GM18498 (cell line): ENCODE measurements at regions not wholly inside any gene's neighbourhood (a gene's known extent, or its start where the extent isn't known, plus 50 kb on each side); places are given as distances from the start of the nearest gene placed in this dataset.
"Not testable (repeated sequence)": the region's sequence is repeated elsewhere in the genome, so short reads cannot be mapped to it uniquely, and the experiment has no call there.

Source experiments
- ATAC-seq: cut with Tn5 transposase; IDR thresholded peaks from one replicate; pipeline ENCODE4 v1.9.1; 2021; ENCODE audit warnings: mild to moderate bottlenecking, moderate library complexity; ENCODE audit not compliant: unreplicated experiment

DNA sequence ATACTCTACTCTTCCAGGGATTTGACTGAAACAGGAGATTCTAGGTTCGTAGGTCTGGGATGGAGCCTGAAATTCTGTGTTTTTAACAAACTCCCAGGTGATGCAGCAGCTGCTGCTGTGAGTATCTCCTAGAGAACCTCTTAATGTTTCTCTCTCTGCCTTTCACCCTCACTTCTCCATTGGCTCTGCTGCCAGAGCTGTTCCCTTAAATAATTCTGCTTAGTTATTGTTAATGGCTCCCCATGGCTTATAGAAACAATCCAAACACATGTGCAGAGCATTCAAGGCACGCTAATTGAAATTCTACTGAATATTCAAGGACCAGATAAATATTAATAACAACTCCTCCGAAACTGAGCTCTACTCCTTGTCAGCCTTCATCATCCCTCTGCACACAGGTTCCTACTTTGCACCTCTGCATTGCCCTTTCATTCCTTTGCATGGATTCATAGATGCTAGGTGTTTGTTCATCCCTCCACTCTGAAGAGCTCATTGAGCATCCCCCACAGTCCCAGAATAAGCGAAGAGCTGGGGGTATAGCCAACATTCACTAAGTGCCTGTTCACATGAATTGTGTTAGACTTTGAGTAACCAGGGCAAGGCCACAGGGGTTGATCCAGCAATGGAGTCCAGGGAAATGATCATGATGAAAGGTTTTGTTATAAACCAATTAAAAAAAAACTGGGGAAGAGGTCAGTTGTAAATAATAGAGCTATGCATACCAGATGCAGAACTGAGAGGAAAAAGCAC lies 488.4 kb upstream of the JAG1 start:
- ATAC-seq: no peak

DNA sequence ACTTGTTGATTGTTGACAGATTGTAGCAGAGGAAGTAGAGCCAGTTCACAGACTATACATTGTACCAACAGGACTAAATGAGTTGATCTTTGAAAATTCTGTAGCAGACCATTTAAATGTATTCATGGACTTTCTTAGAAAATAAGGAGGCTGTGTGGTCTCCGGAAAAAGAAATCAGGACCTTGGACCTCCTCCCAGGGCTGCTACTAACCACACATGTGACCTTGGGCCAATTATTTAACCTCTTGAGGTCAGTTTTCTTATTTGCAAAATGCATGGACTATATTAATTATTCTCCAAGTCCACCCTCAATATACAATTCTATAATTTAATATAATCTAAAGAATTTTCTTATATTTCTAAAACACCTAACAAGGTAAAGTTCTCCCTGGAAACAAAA lies 492.0 kb upstream of the JAG1 start:
- ATAC-seq: no peak

DNA sequence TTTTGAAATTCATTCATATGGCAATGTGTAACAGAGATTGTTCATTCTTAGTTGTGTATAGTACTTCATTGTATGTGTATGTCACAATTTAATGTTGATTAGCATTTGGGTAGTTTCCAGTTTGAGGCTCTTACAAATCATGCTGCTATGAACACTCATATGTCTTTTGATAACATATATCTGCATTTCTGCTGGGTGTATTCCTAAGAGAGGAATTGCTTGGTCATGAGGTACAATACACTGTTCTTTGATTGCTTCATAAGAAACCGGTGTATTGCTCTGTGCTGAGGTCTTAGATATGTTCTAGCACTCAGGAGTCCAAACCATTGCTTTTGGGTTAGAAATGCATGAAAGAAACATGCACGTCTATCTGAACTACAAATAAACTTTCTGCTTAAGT lies 492.9 kb upstream of the JAG1 start:
- ATAC-seq: no peak

DNA sequence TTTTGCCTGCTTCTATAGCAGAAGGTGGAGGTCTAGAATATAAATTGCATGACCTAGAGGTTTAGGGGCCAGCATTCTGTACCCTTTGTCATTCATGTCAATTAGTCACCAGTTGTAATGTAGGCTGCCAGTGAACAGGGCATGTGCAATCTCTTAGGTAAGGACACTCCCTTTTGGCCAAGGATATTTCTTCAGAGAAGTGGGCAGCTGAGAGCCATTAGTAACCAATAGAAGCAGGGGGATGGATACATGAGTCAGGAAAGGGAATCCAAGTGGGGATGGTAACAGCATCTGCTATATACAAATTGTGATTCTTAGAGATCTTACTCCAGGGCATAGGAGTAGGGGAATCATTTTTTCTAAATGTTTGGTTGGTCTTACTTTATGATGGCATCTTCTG lies 494.2 kb upstream of the JAG1 start:
- ATAC-seq: no peak

DNA sequence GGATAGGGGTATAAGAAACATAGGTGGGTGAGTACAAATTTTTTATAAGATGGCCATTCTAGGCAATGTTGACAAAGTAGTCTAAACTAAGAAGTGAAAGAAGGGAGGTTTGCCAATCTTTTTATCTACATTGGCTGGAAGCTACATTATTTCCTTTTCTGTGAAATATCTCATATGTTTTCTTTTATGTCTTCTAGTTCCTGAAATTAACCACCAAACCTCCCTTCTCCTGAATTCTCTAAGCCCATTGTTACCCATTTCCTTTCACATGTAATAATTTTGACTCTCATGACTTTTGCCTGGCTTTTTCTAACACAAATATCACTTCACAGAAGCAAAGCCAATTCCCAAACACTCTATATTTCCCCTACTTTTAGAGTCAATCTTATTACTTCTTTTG lies 496.2 kb upstream of the JAG1 start:
- no peak for ATAC-seq

DNA sequence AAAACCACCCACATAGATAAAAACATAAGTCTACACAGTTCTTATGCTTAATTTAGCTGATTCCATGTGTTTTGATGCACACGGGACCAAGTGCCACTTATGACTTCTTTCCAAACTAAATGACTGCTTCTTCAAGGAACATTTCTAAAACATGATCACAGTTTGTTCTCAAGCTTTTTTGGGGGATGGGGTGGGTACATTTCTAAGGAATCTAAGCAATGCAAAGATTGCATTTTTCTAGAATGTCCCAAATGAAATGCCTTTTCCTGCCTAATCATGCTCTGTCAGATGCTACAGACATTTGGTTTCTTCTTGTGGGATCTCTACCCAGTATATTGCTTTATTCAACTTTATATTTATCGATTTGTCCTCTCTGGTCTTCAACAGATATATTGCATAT lies 496.8 kb upstream of the JAG1 start:
- no peak for ATAC-seq

DNA sequence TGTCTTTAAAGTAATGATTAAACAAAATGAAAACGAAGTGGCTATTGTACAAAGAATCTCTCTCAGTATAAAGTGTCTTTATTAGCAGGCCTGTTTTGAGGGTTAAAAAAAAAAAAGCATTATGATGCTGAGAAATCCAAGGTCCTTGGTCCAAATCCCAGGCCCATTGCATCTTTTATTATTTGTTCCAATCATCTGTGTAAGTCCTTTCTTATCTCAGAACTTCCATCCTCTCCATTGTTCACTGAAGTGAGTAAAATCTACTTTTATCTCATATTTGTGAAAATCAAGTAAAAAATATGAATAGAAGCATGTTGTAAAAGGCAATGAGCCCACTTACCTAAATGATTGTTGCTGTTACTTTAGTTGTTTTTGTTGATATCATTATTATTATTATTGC lies 499.1 kb upstream of the JAG1 start:
- ATAC-seq: no peak

DNA sequence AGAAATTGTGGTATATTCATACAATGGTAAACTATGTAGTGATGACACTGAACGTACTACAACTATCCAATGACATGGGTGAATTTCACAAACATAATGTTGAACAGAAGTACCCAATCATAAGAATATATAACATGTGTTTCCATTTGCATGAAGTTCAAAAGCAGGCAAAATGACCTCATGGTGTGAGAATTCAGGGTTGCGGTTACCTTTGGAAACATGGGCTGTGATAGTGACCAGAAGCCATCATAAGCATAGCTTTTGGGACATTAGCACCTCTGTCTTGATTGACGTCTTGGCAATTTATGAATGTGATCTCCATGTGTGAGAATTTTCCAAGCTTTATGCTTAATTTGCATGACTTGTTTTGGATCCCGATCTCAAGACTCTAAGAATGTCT lies 500.1 kb upstream of the JAG1 start:
- ATAC-seq: no peak

DNA sequence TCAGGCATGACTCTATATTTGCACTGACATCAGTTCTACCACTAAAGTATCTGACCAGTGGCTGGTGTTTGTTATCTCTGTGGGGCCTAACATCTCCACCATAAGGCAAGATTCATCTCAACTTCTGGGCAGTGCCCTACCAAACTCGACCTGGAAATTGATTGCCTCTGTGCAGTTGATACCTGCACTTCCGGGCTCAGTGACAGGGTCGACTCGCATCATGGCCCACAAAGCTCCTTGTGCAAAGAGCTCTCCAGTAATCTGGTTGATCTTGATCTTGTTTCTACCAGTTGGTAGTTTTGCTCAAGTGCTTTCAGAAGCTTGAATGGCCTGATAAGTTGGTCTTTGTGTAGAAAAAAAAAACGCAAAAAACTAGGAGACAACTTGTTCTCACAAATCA lies 501.1 kb upstream of the JAG1 start:
- ATAC-seq: no peak

DNA sequence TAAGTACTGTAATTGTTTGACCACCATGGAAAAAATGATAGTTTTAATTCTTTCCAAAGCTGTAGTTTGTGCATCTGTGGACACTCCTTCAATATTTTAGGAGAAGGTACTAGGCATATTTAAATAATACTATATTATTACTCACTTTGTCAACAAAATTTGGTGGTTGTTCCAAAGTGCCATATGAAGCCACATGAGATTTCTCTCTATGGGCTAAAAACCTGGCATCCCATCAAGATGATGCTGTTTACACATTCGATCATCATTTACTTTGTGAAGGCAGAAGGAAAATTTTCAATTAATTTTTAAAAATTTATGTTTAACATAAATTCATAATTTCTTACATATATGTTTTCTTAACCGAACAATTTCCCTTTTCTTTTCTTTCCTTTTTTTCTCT lies 502.6 kb upstream of the JAG1 start:
- no peak for ATAC-seq

DNA sequence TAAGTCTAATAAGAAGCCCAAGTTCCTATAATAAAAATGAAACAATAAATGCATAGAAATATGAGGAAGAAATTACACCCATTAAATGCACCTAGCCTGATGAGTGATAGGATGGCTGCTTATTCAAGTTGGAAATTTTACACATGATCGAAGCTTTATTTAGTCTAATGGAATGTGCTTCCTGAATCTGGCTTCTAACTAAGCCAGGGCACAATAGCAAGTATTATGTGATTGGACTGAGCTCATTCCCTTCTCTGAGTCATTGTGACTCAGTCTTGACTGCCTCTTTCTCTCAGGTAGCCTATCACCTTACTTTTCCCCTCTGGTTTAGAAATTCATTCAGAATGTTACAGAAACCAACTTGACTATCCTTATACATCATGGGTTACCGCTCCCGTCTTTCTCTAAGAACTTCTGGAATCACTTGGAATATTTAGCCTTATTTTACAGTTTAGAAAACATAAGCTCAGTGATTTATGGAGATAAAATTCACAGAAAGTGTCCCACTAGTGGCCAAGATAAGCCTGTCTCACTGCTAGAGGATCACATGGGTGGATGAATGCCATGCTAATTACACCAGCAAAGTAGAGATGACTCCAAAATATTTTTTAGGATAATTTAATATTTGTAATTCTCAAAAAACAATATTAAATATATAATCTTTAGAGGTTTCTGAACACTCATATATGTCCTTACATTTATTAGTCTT lies 505.3 kb upstream of the JAG1 start:
- ATAC-seq: no peak

DNA sequence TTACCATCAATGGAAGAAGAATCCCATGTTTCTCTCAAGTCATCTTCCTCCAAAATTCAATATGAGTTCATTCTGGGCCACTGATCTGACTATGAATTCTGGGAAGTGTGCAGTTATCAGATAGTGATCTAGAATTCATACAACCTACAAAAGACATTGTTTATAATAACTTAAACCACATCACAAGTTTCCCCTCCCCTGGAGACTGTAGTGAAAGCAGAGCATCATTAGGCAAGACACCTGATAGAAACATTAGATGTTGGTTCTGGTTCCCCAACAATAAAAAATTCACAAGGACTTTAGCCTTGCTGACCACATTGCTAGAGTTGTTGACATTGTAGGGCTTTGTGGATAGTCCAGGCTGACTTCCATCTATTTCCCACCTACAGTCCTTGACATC lies 506.4 kb upstream of the JAG1 start:
- no peak for ATAC-seq

DNA sequence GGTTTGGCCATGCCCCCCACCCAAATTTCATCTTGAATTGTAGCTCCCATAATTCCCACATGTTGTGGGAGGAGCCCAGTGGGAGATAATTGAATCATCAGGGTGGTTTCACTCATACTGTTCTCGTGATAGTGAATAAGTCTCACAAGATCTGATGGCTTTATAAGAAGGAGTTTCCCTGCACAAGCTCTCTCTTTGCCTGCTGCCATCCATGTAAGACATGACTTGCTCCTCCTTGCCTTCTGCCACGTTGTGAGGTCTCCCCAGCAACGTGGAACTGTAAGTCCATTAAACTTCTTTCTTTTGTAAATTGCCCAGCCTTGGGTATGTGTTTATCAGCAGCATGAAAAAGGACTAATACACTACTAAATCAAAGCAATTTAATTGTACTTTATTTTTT lies 507.3 kb upstream of the JAG1 start:
- ATAC-seq: not testable (repeated sequence)

DNA sequence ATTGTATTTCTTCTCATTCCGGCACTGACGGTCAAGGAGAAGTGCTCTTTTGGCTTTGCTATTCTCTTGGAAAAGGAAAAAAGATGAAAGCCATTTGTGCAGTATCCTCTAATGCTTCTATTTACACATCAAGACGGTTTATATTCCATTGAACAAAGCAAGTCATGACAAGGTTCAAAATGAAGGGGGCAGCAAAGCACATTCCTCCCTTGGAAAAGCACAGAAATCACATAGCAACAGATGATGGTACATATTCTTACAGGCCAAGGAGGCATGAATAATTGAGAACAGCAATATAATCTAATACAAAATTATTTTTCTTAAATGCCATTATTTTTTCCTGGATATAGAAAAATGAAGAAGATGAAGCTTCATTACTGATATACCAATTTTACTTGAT lies 508.2 kb upstream of the JAG1 start:
- ATAC-seq: no peak

DNA sequence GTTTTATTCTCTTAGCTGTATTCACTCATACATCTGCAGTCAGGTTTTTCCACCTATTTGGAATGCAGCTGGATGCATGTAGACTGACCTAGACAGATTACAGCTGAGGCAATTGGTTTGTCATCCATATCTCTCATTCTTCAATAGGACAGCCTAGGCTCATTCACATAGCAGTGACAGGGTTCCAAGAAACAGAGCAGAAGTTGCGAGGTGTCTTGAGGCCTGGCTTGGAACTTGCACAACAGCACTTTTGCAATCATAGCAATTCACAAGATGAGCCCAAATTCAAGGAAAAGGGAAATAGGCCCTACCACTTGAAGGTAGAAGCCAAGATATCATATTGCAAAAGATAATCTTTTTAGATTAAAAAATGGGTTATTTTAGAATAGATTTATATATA lies 508.9 kb upstream of the JAG1 start:
- ATAC-seq: no peak

DNA sequence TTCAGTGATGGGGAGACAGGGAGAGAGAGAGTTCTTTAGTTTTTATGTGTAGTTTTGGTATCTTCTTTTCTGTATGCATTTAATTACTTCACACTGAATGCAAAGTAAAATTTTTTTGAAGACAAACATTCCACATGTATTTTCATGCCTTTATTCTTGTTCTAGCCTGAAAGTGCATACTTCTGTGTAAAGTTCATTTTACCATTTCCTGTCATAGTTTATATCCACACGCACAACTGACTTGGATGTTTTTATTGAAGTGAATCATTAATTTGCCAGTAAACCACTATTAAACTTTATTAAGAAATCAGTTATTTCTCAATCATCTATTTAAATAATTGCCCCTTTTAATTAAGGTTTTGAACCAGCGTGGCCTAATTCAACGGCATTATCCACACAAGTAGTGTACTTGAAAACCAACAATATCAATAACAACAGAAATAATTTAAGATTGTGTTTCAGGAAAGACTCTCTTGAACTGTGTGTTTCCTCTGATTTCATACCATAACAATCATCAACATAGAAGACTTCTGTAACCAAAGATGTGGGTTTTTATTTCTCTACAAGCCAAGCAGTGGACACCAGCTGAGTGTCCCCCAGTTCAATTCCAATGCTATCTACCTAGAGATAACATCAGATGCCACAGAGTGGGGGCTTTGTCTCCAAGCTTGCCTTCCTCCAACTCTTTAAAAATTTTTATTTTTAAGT lies 512.7 kb upstream of the JAG1 start:
- ATAC-seq: no peak

DNA sequence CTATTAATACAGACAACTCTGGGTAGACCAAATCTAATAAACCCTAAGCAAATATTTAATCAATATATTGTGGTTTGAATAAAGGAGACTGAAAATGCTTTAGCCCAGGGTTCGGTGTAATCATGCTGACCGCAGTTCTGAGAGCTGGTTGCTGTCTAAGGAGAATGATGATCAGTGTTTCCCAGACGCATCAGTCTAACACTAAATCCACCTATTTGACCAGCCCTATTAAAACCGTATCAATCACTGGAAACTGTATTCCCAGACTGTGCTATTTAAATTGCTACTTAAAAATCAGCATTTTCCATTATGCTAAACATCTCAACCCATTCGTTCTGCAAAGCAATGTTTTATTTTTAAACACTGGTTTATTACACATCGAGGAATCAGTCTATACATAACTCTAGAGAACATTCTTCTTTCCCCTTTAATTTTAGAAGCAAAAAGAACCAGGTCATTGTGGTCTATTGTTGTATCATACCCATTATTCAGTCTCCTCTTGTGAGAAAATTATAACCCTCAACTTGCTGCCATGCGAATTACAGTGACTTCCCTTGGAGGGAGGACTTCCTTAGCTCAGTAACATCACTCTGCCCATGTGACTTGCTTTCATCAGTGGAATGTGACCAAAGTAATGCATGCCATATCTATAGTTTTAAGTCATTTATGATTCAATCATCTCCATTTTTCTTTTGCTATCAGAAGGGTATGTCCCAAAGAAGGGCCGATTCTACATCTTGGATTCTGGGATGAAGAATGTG lies 515.2 kb upstream of the JAG1 start:
- no peak for ATAC-seq

DNA sequence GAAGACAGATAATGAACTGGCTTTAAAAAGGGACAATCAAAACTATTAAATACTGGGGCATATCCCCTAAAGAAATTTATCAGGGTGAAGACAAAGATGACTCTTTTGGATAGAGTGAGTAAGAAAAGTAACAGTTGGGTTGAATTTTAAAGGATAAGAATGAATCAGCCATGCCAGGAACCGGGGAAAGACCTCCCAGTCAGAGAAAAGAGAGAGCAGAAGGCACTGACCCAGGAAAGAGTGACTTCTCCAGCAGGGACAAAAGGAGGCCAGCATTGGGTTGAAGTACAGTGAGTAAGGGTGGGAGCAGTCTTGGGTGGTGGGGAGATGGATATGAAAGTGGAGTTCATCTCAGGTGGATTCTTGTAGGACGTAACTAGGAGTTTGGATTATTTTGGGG lies 516.9 kb upstream of the JAG1 start:
- ATAC-seq: no peak

DNA sequence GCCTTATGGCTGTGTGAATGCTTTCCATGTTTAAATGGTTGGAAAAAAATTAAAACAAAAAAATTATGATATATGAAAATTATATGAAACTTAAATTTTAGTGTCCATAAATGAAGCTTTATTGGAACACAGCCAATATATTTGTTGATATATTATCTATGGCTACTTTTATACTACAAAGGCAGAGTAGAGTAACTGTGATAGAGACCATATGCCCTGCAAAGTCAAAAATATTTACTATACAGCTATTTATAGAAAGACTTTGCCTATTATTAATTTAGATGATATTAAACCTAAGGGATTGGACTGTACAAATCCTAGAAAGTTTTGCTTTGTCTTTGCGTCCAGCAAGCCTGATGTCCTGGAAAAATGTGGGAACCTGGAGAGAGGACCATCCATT lies 518.3 kb upstream of the JAG1 start:
- no peak for ATAC-seq

DNA sequence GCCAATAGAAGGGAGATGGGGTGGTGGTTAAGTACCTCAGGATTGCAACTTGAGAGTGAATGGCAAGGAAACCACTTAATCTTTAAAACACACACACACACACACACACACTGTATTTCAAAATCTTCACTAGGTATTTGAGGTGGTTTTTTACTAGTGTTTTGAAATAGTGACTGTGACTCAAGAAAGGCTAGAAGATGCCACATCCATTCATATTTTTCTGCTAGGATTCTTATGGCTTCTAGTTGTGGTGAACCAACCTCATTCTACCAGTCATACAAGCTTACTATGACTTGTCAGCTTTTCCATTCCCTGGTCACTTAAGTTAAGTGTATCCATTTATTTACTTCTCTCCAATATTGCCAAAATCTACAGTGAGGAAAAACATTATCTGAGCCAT lies 519.4 kb upstream of the JAG1 start:
- no peak for ATAC-seq

DNA sequence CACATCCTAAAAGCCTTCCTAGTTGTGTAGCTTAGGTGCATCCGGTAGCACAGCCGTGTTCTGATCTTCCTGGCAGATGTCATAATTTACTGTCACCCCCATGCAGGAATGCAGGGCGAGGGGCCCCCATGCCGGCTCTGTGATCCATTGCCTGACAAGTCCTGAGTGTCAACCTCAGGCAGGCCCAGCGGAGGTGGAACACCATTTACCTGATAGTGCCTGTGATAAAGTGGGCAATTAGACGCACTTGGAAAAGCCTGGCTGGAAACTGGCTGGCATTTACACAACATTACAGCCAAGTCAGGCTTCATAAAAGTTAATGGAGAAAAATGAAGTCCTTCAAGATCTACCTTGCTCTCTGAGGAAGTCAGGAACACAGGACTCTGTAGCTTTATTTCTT lies 521.4 kb upstream of the JAG1 start:
- ATAC-seq: no peak
